ENCODE measurements at regions not wholly inside any gene's neighbourhood (a gene's known extent, or its start where the extent isn't known, plus 50 kb on each side); places are given as distances from the start of the nearest gene placed in this dataset.
"Not testable (repeated sequence)": the region's sequence is repeated elsewhere in the genome, so short reads cannot be mapped to it uniquely, and the experiment has no call there.

- not testable (repeated sequence) for H3K4me3 Mint-ChIP-seq; H3K9me3 Mint-ChIP-seq; H3K4me2 ChIP-seq; DNase-seq (ENCODE audit: low spot score); H3K36me3 ChIP-seq; H3K36me3 Mint-ChIP-seq; H3K9me3 ChIP-seq (ENCODE audit: low read depth); H3K4me3 ChIP-seq; H3F3A ChIP-seq (ENCODE audit: low read depth); H3K27me3 ChIP-seq; H3K4me1 ChIP-seq; H3K79me2 ChIP-seq (ENCODE audit: low read depth); H3K27ac ChIP-seq; H4K20me1 ChIP-seq (ENCODE audit: low read depth); H2AFZ ChIP-seq (replicated peaks); H3K4me1 Mint-ChIP-seq; H3K9ac ChIP-seq; H3K27me3 Mint-ChIP-seq (ENCODE audit: insufficient read depth, low read depth); H3K27ac Mint-ChIP-seq
Observed at GRCh38 chr5:11392-11791, 80.6 kb upstream of the PLEKHG4B start.

- H2AFZ ChIP-seq (replicated peaks), result no peak overlapping the region
- no peaks in the 10 kb centered on the region for H3K27me3 ChIP-seq
- no peak overlapping the region for H3K4me2 ChIP-seq
- no peaks in the 10 kb centered on the region for H3K4me1 ChIP-seq
- no peaks in the 10 kb centered on the region for H3K9me3 ChIP-seq (ENCODE audit: low read depth)
- Mint-ChIP-seq H3K36me3 (no peaks in the 10 kb centered on the region), H3K27ac (no peak overlapping the region), H3K9me3 (no peaks in the 10 kb centered on the region), H3K4me1 (no peaks in the 10 kb centered on the region), H3K4me3 (no peak overlapping the region), H3K27me3 (ENCODE audit: insufficient read depth, low read depth) (peaks cover 5% of the 10 kb centered on the region)
- H3K4me3 ChIP-seq, result no peak overlapping the region
- H3K79me2 ChIP-seq (ENCODE audit: low read depth), result no peaks in the 10 kb centered on the region
- no peaks in the 10 kb centered on the region for H3F3A ChIP-seq (ENCODE audit: low read depth)
- no peak overlapping the region for H3K27ac ChIP-seq
- TF ChIP-seq EZH2 (IDR thresholded peaks at IDR 0.05) (no peak), EZH2phosphoT487 (IDR thresholded peaks at IDR 0.05) (no peak)
- TF ChIP-seq, protein P1, sequence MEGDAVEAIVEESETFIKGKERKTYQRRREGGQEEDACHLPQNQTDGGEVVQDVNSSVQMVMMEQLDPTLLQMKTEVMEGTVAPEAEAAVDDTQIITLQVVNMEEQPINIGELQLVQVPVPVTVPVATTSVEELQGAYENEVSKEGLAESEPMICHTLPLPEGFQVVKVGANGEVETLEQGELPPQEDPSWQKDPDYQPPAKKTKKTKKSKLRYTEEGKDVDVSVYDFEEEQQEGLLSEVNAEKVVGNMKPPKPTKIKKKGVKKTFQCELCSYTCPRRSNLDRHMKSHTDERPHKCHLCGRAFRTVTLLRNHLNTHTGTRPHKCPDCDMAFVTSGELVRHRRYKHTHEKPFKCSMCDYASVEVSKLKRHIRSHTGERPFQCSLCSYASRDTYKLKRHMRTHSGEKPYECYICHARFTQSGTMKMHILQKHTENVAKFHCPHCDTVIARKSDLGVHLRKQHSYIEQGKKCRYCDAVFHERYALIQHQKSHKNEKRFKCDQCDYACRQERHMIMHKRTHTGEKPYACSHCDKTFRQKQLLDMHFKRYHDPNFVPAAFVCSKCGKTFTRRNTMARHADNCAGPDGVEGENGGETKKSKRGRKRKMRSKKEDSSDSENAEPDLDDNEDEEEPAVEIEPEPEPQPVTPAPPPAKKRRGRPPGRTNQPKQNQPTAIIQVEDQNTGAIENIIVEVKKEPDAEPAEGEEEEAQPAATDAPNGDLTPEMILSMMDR (IDR thresholded peaks at IDR 0.05), result no peak
- no peak for DNase-seq (ENCODE audit: low spot score)
- H3K9ac ChIP-seq, result no peak overlapping the region
- no peaks in the 10 kb centered on the region for H3K36me3 ChIP-seq
- no peaks in the 10 kb centered on the region for H4K20me1 ChIP-seq (ENCODE audit: low read depth)
Observed at GRCh38 chr5:11898-12297, 80.1 kb upstream of the PLEKHG4B start.

- H3K4me1 Mint-ChIP-seq, result no peaks in the 10 kb centered on the region
- H3K4me2 ChIP-seq, result no peak overlapping the region
- H3K27me3 ChIP-seq, result no peaks in the 10 kb centered on the region
- no peaks in the 10 kb centered on the region for H3K79me2 ChIP-seq (ENCODE audit: low read depth)
- TF ChIP-seq, protein P1 (IDR thresholded peaks at IDR 0.05), result no peak
- no peak for TF ChIP-seq EZH2phosphoT487 (IDR thresholded peaks at IDR 0.05)
- TF ChIP-seq EZH2 (IDR thresholded peaks at IDR 0.05), result no peak
- H2AFZ ChIP-seq (replicated peaks), result no peak overlapping the region
- H3K9ac ChIP-seq, result no peak overlapping the region
- no peaks in the 10 kb centered on the region for H3K9me3 Mint-ChIP-seq
- no peak overlapping the region for H3K4me3 ChIP-seq
- peaks cover 5% of the 10 kb centered on the region for H3K27me3 Mint-ChIP-seq (ENCODE audit: insufficient read depth, low read depth)
- H3K4me1 ChIP-seq, result no peaks in the 10 kb centered on the region
- no peaks in the 10 kb centered on the region for H3K9me3 ChIP-seq (ENCODE audit: low read depth)
- no peaks in the 10 kb centered on the region for H3K36me3 Mint-ChIP-seq
- no peaks in the 10 kb centered on the region for H3F3A ChIP-seq (ENCODE audit: low read depth)
- no peak for DNase-seq (ENCODE audit: low spot score)
- H3K36me3 ChIP-seq, result no peaks in the 10 kb centered on the region
- no peak overlapping the region for H3K27ac Mint-ChIP-seq
- H3K4me3 Mint-ChIP-seq, result no peak overlapping the region
- H4K20me1 ChIP-seq (ENCODE audit: low read depth), result no peaks in the 10 kb centered on the region
- no peak overlapping the region for H3K27ac ChIP-seq
Observed at GRCh38 chr5:13234-13633, 78.7 kb upstream of the PLEKHG4B start.

DNA sequence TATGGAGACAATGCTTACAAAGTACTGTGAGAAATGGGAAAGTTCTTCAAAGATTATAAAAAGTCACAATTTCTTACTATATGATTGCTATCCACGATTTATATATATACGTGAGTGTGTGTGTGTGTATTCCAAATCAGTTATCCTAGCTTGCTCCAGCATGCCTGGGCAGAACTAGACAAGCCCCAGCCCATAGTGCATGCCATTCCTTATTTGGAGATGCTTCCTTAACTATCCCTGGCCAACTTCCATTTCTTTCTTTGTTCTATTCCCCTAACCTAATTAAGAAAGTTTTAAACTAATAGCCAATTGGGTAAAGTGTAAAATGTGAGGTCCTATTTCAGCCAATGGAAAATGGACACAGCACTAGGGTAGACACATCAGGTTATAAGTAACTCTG, 77.3 kb upstream of the PLEKHG4B start:
- not testable (repeated sequence) for H3K9ac ChIP-seq; H4K20me1 ChIP-seq (ENCODE audit: low read depth); H3K4me1 ChIP-seq; H3K4me3 ChIP-seq; H3K9me3 ChIP-seq (ENCODE audit: low read depth); H3K36me3 Mint-ChIP-seq; H3K4me3 Mint-ChIP-seq; H3F3A ChIP-seq (ENCODE audit: low read depth); H3K27ac ChIP-seq; H3K79me2 ChIP-seq (ENCODE audit: low read depth); H3K27me3 ChIP-seq; H2AFZ ChIP-seq (replicated peaks); H3K27ac Mint-ChIP-seq; H3K9me3 Mint-ChIP-seq; H3K4me1 Mint-ChIP-seq; DNase-seq (ENCODE audit: low spot score); H3K36me3 ChIP-seq; H3K27me3 Mint-ChIP-seq (ENCODE audit: insufficient read depth, low read depth); H3K4me2 ChIP-seq

- not testable (repeated sequence) for H3K4me1 Mint-ChIP-seq; H3K4me2 ChIP-seq; H3K36me3 ChIP-seq; H3K4me3 Mint-ChIP-seq; H3K79me2 ChIP-seq (ENCODE audit: low read depth); H3K27me3 ChIP-seq; H3K4me3 ChIP-seq; DNase-seq (ENCODE audit: low spot score); H3K36me3 Mint-ChIP-seq; H3F3A ChIP-seq (ENCODE audit: low read depth); H2AFZ ChIP-seq (replicated peaks); H3K4me1 ChIP-seq; H3K9me3 Mint-ChIP-seq; H3K27ac ChIP-seq; H4K20me1 ChIP-seq (ENCODE audit: low read depth); H3K27ac Mint-ChIP-seq; H3K9me3 ChIP-seq (ENCODE audit: low read depth); H3K9ac ChIP-seq
- peaks cover 16% of the 10 kb centered on the region for H3K27me3 Mint-ChIP-seq (ENCODE audit: insufficient read depth, low read depth)
Observed at GRCh38 chr5:20276-20675, 71.7 kb upstream of the PLEKHG4B start.
